ENCODE measurements at regions not wholly inside any gene's neighbourhood (a gene's known extent, or its start where the extent isn't known, plus 50 kb on each side); places are given as distances from the start of the nearest gene placed in this dataset.

DNA sequence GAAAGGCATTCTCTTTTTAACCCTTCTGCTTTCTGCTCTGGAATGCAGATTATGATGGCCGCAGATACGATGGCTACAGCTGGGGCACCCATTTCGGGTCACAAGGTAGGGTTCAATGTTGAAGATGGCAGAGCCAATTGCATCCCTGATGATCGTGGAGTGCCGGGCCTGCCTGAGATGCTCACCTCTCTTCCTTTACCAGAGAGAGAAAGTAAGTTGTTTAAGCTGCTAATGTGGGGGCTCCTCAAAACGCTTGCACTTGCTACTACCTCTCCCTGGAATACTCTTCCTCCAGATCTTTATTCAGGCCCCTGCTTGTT lies 50.8 kb upstream of the PRDM11 start:
- Histone ChIP-seq H3K79me2 (ENCODE audit: control insufficient read depth, insufficient read depth, low read length) (no peaks in the 10 kb centered on the region), H3K27ac (ENCODE audit: insufficient read depth, low read depth, low read length) (no peak overlapping the region), H3K27me3 (ENCODE audit: control insufficient read depth in 2 of 2, insufficient read depth in 2 of 2, low read length in 2 of 2) (peaks cover 11 to 12% of the 10 kb centered on the region in 2 experiments), H3K36me3 (ENCODE audit: control insufficient read depth in 2 of 2, extremely low read depth in 1 of 2, insufficient read depth in 2 of 2, low read length in 2 of 2) (no peaks in the 10 kb centered on the region), H2AFZ (ENCODE audit: low read depth, low read length) (no peak overlapping the region), H4K20me1 (replicated peaks; ENCODE audit: control insufficient read depth, extremely low read depth, insufficient read depth, low read length) (no peaks in the 10 kb centered on the region), H3K4me2 (ENCODE audit: insufficient read depth, low read length) (no peak overlapping the region), H3K4me3 (replicated peaks in 1 of 3; ENCODE audit: insufficient read depth in 1 of 3, low read depth in 1 of 3, low read length in 3 of 3) (no peak overlapping the region), H3K9ac (replicated peaks; ENCODE audit: extremely low read depth, insufficient read depth, low read length) (no peak overlapping the region), H3K9me1 (replicated peaks; ENCODE audit: control insufficient read depth, extremely low read depth, insufficient read depth, low read length) (no peaks in the 10 kb centered on the region), H3K9me3 (replicated peaks; ENCODE audit: control insufficient read depth, insufficient read depth, low read length) (no peaks in the 10 kb centered on the region), H3K4me1 (ENCODE audit: control insufficient read depth, extremely low read depth, insufficient read depth, low read length) (no peaks in the 10 kb centered on the region)
- no TSS peak for BruUV-seq (replicated peaks)
- intact Hi-C loops (cut with micrococcal nuclease) (no loop called here), dilution Hi-C loops (cut with MboI; ENCODE audit: extremely low pct_ligation_motif_present, low sequenced_read_pairs) (no loop called here)
- no peak for DNase-seq (ENCODE audit: low read depth, low spot score)
- no peak for FAIRE-seq
- ChIA-PET CTCF (interaction anchor here (22.0 kb wide), 1 partner anchor 159 kb away, joined by 1618 read pairs; no protein-coding TSS in a partner anchor), POLR2A (no interaction called here)
- no peak for TF ChIP-seq MYC (IDR thresholded peaks at IDR 0.05; ENCODE audit: low read depth, low read length)

- no peak for FAIRE-seq
- CTCF ChIA-PET = interaction anchor here (2.0 to 22.0 kb wide), 3 partner anchors 9 to 160 kb away, joined by 6 to 1618 read pairs (median 21); no protein-coding TSS in a partner anchor
- no peak overlapping the region for H3K4me2 ChIP-seq (ENCODE audit: insufficient read depth, low read length)
- intact Hi-C loops (cut with micrococcal nuclease) (no loop called here), dilution Hi-C loops (cut with MboI; ENCODE audit: extremely low pct_ligation_motif_present, low sequenced_read_pairs) (no loop called here)
- POLR2A ChIA-PET = no interaction called here
- H3K36me3 ChIP-seq (ENCODE audit: control insufficient read depth in 2 of 2, extremely low read depth in 1 of 2, insufficient read depth in 2 of 2, low read length in 2 of 2) = no peaks in the 10 kb centered on the region
- no peak overlapping the region for H2AFZ ChIP-seq (ENCODE audit: low read depth, low read length)
- BruUV-seq (replicated peaks) = no TSS peak
- peaks cover 4 to 7% of the 10 kb centered on the region in 2 experiments for H3K27me3 ChIP-seq (ENCODE audit: control insufficient read depth in 2 of 2, insufficient read depth in 2 of 2, low read length in 2 of 2)
- no peaks in the 10 kb centered on the region for H4K20me1 ChIP-seq (replicated peaks; ENCODE audit: control insufficient read depth, extremely low read depth, insufficient read depth, low read length)
- H3K9me1 ChIP-seq (replicated peaks; ENCODE audit: control insufficient read depth, extremely low read depth, insufficient read depth, low read length) = no peaks in the 10 kb centered on the region
- H3K9ac ChIP-seq (replicated peaks; ENCODE audit: extremely low read depth, insufficient read depth, low read length) = no peak overlapping the region
- H3K4me1 ChIP-seq (ENCODE audit: control insufficient read depth, extremely low read depth, insufficient read depth, low read length) = no peaks in the 10 kb centered on the region
- DNase-seq (ENCODE audit: low read depth, low spot score) = no peak
- H3K27ac ChIP-seq (ENCODE audit: insufficient read depth, low read depth, low read length) = no peak overlapping the region
- no peak overlapping the region for H3K4me3 ChIP-seq (replicated peaks in 1 of 3; ENCODE audit: insufficient read depth in 1 of 3, low read depth in 1 of 3, low read length in 3 of 3)
- H3K9me3 ChIP-seq (replicated peaks; ENCODE audit: control insufficient read depth, insufficient read depth, low read length) = no peaks in the 10 kb centered on the region
- TF ChIP-seq POLR2A (IDR thresholded peaks at IDR 0.05; ENCODE audit: low read depth, low read length) (no peak), JUN (IDR thresholded peaks at IDR 0.05; ENCODE audit: borderline replicate concordance, insufficient read depth, insufficient read length, low read depth) (no peak), POLR2AphosphoS5 (IDR thresholded peaks at IDR 0.05; ENCODE audit: insufficient read depth, low read depth, low read length) (no peak), MYC (IDR thresholded peaks at IDR 0.05; ENCODE audit: low read depth, low read length) (no peak), FOS (IDR thresholded peaks at IDR 0.05; ENCODE audit: borderline replicate concordance, insufficient read depth, low read length) (no peak), MAX (IDR thresholded peaks at IDR 0.05; ENCODE audit: insufficient read depth, insufficient read length) (no peak), GATA2 (IDR thresholded peaks at IDR 0.05; ENCODE audit: insufficient read depth, insufficient read length, low read depth, low read length) (no peak), EZH2 (IDR thresholded peaks at IDR 0.05; ENCODE audit: borderline replicate concordance, low read depth, low read length, severe bottlenecking) (no peak)
- TF ChIP-seq, protein P1, sequence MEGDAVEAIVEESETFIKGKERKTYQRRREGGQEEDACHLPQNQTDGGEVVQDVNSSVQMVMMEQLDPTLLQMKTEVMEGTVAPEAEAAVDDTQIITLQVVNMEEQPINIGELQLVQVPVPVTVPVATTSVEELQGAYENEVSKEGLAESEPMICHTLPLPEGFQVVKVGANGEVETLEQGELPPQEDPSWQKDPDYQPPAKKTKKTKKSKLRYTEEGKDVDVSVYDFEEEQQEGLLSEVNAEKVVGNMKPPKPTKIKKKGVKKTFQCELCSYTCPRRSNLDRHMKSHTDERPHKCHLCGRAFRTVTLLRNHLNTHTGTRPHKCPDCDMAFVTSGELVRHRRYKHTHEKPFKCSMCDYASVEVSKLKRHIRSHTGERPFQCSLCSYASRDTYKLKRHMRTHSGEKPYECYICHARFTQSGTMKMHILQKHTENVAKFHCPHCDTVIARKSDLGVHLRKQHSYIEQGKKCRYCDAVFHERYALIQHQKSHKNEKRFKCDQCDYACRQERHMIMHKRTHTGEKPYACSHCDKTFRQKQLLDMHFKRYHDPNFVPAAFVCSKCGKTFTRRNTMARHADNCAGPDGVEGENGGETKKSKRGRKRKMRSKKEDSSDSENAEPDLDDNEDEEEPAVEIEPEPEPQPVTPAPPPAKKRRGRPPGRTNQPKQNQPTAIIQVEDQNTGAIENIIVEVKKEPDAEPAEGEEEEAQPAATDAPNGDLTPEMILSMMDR (IDR thresholded peaks at IDR 0.05; ENCODE audit: extremely low read depth in 1 of 2, insufficient read depth in 1 of 2, low read depth in 1 of 2, low read length in 2 of 2) = no peak
- no peaks in the 10 kb centered on the region for H3K79me2 ChIP-seq (ENCODE audit: control insufficient read depth, insufficient read depth, low read length)
Observed at GRCh38 chr11:45096636-45097035, 49.8 kb upstream of the PRDM11 start.
